Endothelial cell of umbilical vein (primary cell): ENCODE measurements at regions not wholly inside any gene's neighbourhood (a gene's known extent, or its start where the extent isn't known, plus 50 kb on each side); places are given as distances from the start of the nearest gene placed in this dataset.

Experiments
- BruUV-seq: library from RNA; stranded (reverse); fragments of 400-500 nt; replicated peaks from 2 replicates; lab custom pipeline; 2021; lab: Mats Ljungman, UMichigan
- CTCF ChIA-PET: fragments of 300-600, 350-600 bp; sonication (Branson Sonifier 250); formaldehyde crosslinking; loops from one replicate; lab custom pipeline; 2021; ENCODE audit warnings: antibody characterized with exemption, inconsistent platforms; lab: Charles Lee
- POLR2A ChIA-PET: fragments of 300-600, 350-600 bp; sonication (Branson Sonifier 250); formaldehyde crosslinking; loops from one replicate; lab custom pipeline; 2021; ENCODE audit warnings: antibody characterized with exemption, inconsistent platforms; lab: Charles Lee
- DNase-seq: peaks from one replicate; pipeline ENCODE4 v3.0.0-alpha.2; 2011; ENCODE audit warnings: low read depth, low spot score
- FAIRE-seq: peaks from 2 replicates; lab custom pipeline; 2011; peaks lifted over from hg19 to GRCh38; lab: Jason Lieb, UNC
- H2AFZ ChIP-seq: 2 replicates; pipeline ENCODE4 v1.6.0; 2012; ENCODE audit warnings: low read depth, low read length, control low read depth, inconsistent platforms
- H3K27ac ChIP-seq: 2 replicates; pipeline ENCODE4 v1.5.1; 2011; ENCODE audit warnings: low read depth, mild to moderate bottlenecking, control low read depth, low read length, moderate library complexity; ENCODE audit not compliant: insufficient read depth
- H3K27me3 ChIP-seq, 2 experiments: 2 replicates each; pipeline versions ENCODE4 v1.6.0 to v1.6.1; 2011; ENCODE audit warnings: low read length in 2 of 2, mixed read lengths in 1 of 2; ENCODE audit not compliant: control insufficient read depth in 2 of 2, insufficient read depth in 2 of 2
- H3K36me3 ChIP-seq, 2 experiments: 2 replicates in 1 of 2; 3 replicates in 1 of 2; pipeline ENCODE4 v1.5.1; 2011; ENCODE audit warnings: low read length in 2 of 2, mild to moderate bottlenecking in 1 of 2, moderate library complexity in 1 of 2; ENCODE audit not compliant: control insufficient read depth in 2 of 2, insufficient read depth in 2 of 2; ENCODE audit errors: extremely low read depth in 1 of 2
- H3K4me1 ChIP-seq: 3 replicates; pipeline ENCODE4 v1.5.1; 2011; ENCODE audit warnings: mild to moderate bottlenecking, low read length; ENCODE audit not compliant: control insufficient read depth, insufficient read depth; ENCODE audit errors: extremely low read depth
- H3K4me2 ChIP-seq: 2 replicates; pipeline ENCODE4 v1.6.1; 2011; ENCODE audit warnings: low read length, control low read depth, mixed read lengths; ENCODE audit not compliant: insufficient read depth
- H3K4me3 ChIP-seq, 3 experiments: fragments of 200-600 bp in 1 of 3; sonication (generic), shearing (Covaris generic) in 1 of 3; replicated peaks in 1 of 3; 2 replicates each; pipeline ENCODE4 v1.5.1; 2011 to 2016; ENCODE audit warnings: control low read depth in 3 of 3, low read length in 3 of 3, mild to moderate bottlenecking in 2 of 3, inconsistent platforms in 1 of 3, low read depth in 1 of 3, moderate library complexity in 1 of 3; ENCODE audit not compliant: insufficient read depth in 1 of 3
- H3K79me2 ChIP-seq: 2 replicates; pipeline ENCODE4 v1.6.0; 2012; ENCODE audit warnings: low read length, inconsistent platforms; ENCODE audit not compliant: control insufficient read depth, insufficient read depth
- H3K9ac ChIP-seq: replicated peaks from 2 replicates; pipeline ENCODE3; 2011; ENCODE audit warnings: low read length, control low read depth; ENCODE audit not compliant: insufficient read depth; ENCODE audit errors: extremely low read depth
- H3K9me1 ChIP-seq: replicated peaks from 3 replicates; pipeline ENCODE4 v1.6.0; 2011; ENCODE audit warnings: mild to moderate bottlenecking, low read length; ENCODE audit not compliant: control insufficient read depth, insufficient read depth; ENCODE audit errors: extremely low read depth
- H3K9me3 ChIP-seq: replicated peaks from 2 replicates; pipeline ENCODE4 v1.5.1; 2012; ENCODE audit warnings: low read length, inconsistent platforms; ENCODE audit not compliant: control insufficient read depth, insufficient read depth
- H4K20me1 ChIP-seq: replicated peaks from 2 replicates; pipeline ENCODE3; 2011; ENCODE audit warnings: mild to moderate bottlenecking, low read length; ENCODE audit not compliant: control insufficient read depth, insufficient read depth; ENCODE audit errors: extremely low read depth
- CTCF ChIP-seq, 2 donors: IDR thresholded peaks; 1 replicate in 1 of 2; 2 replicates in 1 of 2; pipeline ENCODE4 v1.5.1; 2011; ENCODE audit warnings: low read length in 2 of 2, mild to moderate bottlenecking in 2 of 2, moderate library complexity in 2 of 2, control low read depth in 1 of 2, inconsistent platforms in 1 of 2, low read depth in 1 of 2; ENCODE audit not compliant: insufficient read depth in 1 of 2; ENCODE audit errors: extremely low read depth in 1 of 2
- EZH2 ChIP-seq: IDR thresholded peaks from 2 replicates; pipeline ENCODE4 v1.6.1; 2012; ENCODE audit warnings: borderline replicate concordance, low read depth, mild to moderate bottlenecking, moderate library complexity, low read length, inconsistent platforms; ENCODE audit not compliant: severe bottlenecking
- FOS ChIP-seq: IDR thresholded peaks from 2 replicates; pipeline ENCODE4 v1.6.1; 2011; ENCODE audit warnings: mild to moderate bottlenecking, low read length, moderate library complexity, borderline replicate concordance; ENCODE audit not compliant: insufficient read depth
- GATA2 ChIP-seq: IDR thresholded peaks from 2 replicates; pipeline ENCODE4 v1.7.0; 2011; ENCODE audit warnings: low read depth, mild to moderate bottlenecking, moderate library complexity, mixed read lengths, low read length; ENCODE audit not compliant: insufficient read length, insufficient read depth
- JUN ChIP-seq: IDR thresholded peaks from 2 replicates; pipeline ENCODE4 v1.6.1; 2011; ENCODE audit warnings: borderline replicate concordance, low read depth; ENCODE audit not compliant: insufficient read length, insufficient read depth
- MYC ChIP-seq: IDR thresholded peaks from one replicate; pipeline ENCODE4 v1.6.1; 2011; ENCODE audit warnings: mild to moderate bottlenecking, low read depth, low read length
- POLR2A ChIP-seq: IDR thresholded peaks from 2 replicates; pipeline ENCODE4 v1.6.1; 2012; ENCODE audit warnings: low read depth, mild to moderate bottlenecking, control low read depth, low read length
- POLR2AphosphoS5 ChIP-seq: IDR thresholded peaks from 2 replicates; pipeline ENCODE4 v1.6.1; 2012; ENCODE audit warnings: low read depth, mild to moderate bottlenecking, control low read depth, low read length, moderate library complexity; ENCODE audit not compliant: insufficient read depth
- dilution Hi-C: fragments of 300-500 bp; cut with MboI; formaldehyde crosslinking; loops from one replicate; pipeline ENCODE4 v1.15.0; 2019; ENCODE audit warnings: low sequenced_read_pairs; ENCODE audit not compliant: extremely low pct_ligation_motif_present
- intact Hi-C: fragments of 100-400 bp; cut with micrococcal nuclease; formaldehyde crosslinking; loops from one replicate; pipeline ENCODE4 v1.10.0; 2022
- TF ChIP-seq, protein P1 (sequence below): IDR thresholded peaks from 2 replicates; pipeline ENCODE4 v1.6.1; 2011; ENCODE audit not compliant: insufficient read depth, insufficient read length

GRCh38 chr4:38466401-38466800, 197.6 kb upstream of the KLF3 start:
- ChIA-PET CTCF (no interaction called here), POLR2A (no interaction called here)
- no peaks in the 10 kb centered on the region for H3K9me3 ChIP-seq
- H3K9me1 ChIP-seq = no peaks in the 10 kb centered on the region
- BruUV-seq = no TSS peak
- H4K20me1 ChIP-seq = no peaks in the 10 kb centered on the region
- FAIRE-seq = no peak
- H3K27ac ChIP-seq = no peak overlapping the region
- TF ChIP-seq POLR2AphosphoS5 (no peak), POLR2A (no peak), MYC (no peak), GATA2 (no peak), JUN (no peak), EZH2 (no peak), CTCF (IDR thresholded peaks at IDR 0.05; ENCODE audit: extremely low read depth in 1 of 2, insufficient read depth in 1 of 2, low read depth in 1 of 2, low read length in 2 of 2) (no peak), FOS (no peak)
- TF ChIP-seq, protein P1, sequence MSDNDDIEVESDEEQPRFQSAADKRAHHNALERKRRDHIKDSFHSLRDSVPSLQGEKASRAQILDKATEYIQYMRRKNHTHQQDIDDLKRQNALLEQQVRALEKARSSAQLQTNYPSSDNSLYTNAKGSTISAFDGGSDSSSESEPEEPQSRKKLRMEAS = no peak
- H3K79me2 ChIP-seq = no peaks in the 10 kb centered on the region
- DNase-seq = no peak
- H2AFZ ChIP-seq = no peak overlapping the region
- no peaks in the 10 kb centered on the region for H3K36me3 ChIP-seq
- dilution Hi-C loops (no loop called here), intact Hi-C loops (no loop called here)
- H3K9ac ChIP-seq = no peak overlapping the region
- H3K4me1 ChIP-seq = no peaks in the 10 kb centered on the region
- peaks cover 0 to 2% of the 10 kb centered on the region in 2 experiments for H3K27me3 ChIP-seq
- H3K4me3 ChIP-seq = no peak overlapping the region
- H3K4me2 ChIP-seq = no peak overlapping the region
